Smooth muscle cell of the brain vasculature (primary cell): ENCODE measurements at regions not wholly inside any gene's neighbourhood (a gene's known extent, or its start where the extent isn't known, plus 50 kb on each side); places are given as distances from the start of the nearest gene placed in this dataset.

Experiments
- DNase-seq: peaks from one replicate; pipeline ENCODE4 v3.0.0-alpha.2; 2012; ENCODE audit warnings: low read depth, low spot score

- no peak for DNase-seq
Observed at GRCh38 chr17:31715446-31715845, 143.6 kb downstream of the COPRS start.

GRCh38 chr17:31704483-31704882 lies 154.6 kb downstream of the COPRS start:
- DNase-seq = no peak

- no peak for DNase-seq
Observed at GRCh38 chr17:31702041-31702440, 157.0 kb downstream of the COPRS start.

GRCh38 chr17:31700973-31701372 lies 158.1 kb downstream of the COPRS start:
- DNase-seq = no peak

GRCh38 chr17:31699886-31700285 lies 159.2 kb downstream of the COPRS start:
- no peak for DNase-seq

GRCh38 chr17:31699281-31699680 lies 159.8 kb downstream of the COPRS start:
- DNase-seq = no peak

GRCh38 chr17:31698751-31699150 lies 160.3 kb downstream of the COPRS start:
- no peak for DNase-seq

GRCh38 chr17:31697838-31698237 lies 161.2 kb downstream of the COPRS start:
- no peak for DNase-seq

GRCh38 chr17:31696703-31697325 lies 162.2 kb downstream of the COPRS start:
- DNase-seq = no peak

- peak; percentile 53 for DNase-seq
Observed at GRCh38 chr17:31696184-31696602, 162.9 kb downstream of the COPRS start.

- no peak for DNase-seq
Observed at GRCh38 chr17:31695456-31696090, 163.5 kb downstream of the COPRS start.

GRCh38 chr17:31693433-31694220 lies 165.4 kb downstream of the COPRS start:
- DNase-seq = no peak

- no peak for DNase-seq
Observed at GRCh38 chr17:31692632-31693031, 166.4 kb downstream of the COPRS start.

GRCh38 chr17:31692027-31692426 lies 167.0 kb downstream of the COPRS start:
- DNase-seq = no peak

GRCh38 chr17:31691251-31691905 lies 167.7 kb downstream of the COPRS start:
- DNase-seq = no peak

GRCh38 chr17:31690151-31690551 lies 168.9 kb downstream of the COPRS start:
- no peak for DNase-seq

- DNase-seq = no peak
Observed at GRCh38 chr17:31688701-31689100, 170.3 kb downstream of the COPRS start.

- no peak for DNase-seq
Observed at GRCh38 chr17:31687505-31688126, 171.4 kb downstream of the COPRS start.

- DNase-seq = no peak
Observed at GRCh38 chr17:31686495-31686894, 172.5 kb downstream of the COPRS start.

GRCh38 chr17:31684901-31685300 lies 174.1 kb downstream of the COPRS start:
- no peak for DNase-seq

GRCh38 chr17:31680126-31680525 lies 178.9 kb downstream of the COPRS start:
- no peak for DNase-seq

- DNase-seq = no peak
Observed at GRCh38 chr17:31679667-31680066, 179.4 kb downstream of the COPRS start.
